Activated naive CD4-positive, alpha-beta T cell treated with anti-CD3 and anti-CD28 coated beads for 36 hours (primary cell): ENCODE measurements at regions not wholly inside any gene's neighbourhood (a gene's known extent, or its start where the extent isn't known, plus 50 kb on each side); places are given as distances from the start of the nearest gene placed in this dataset.

Experiments used
- CTCF ChIA-PET: fragments of 350-600 bp; sonication (Branson Sonifier 250); formaldehyde crosslinking; loops from one replicate; lab custom pipeline; 2021; ENCODE audit warnings: antibody characterized with exemption; lab: Charles Lee
- DNase-seq: peaks from one replicate; pipeline ENCODE4 v3.0.0-alpha.2; 2020
- H3K27ac Mint-ChIP-seq: one replicate; pipeline ENCODE4 v1.8.0; 2021; ENCODE audit warnings: mild to moderate bottlenecking, mixed read lengths
- H3K27me3 Mint-ChIP-seq: one replicate; pipeline ENCODE4 v1.8.0; 2021; ENCODE audit warnings: low read depth, mixed read lengths
- H3K36me3 Mint-ChIP-seq: one replicate; pipeline ENCODE4 v1.8.0; 2021; ENCODE audit warnings: low read depth, mixed read lengths
- H3K4me1 Mint-ChIP-seq: one replicate; pipeline ENCODE4 v1.8.0; 2021; ENCODE audit warnings: low read depth, mixed read lengths
- H3K4me3 Mint-ChIP-seq: one replicate; pipeline ENCODE4 v1.8.0; 2021; ENCODE audit warnings: mild to moderate bottlenecking, moderate library complexity, mixed read lengths
- H3K9me3 Mint-ChIP-seq: one replicate; pipeline ENCODE4 v1.8.0; 2021; ENCODE audit warnings: mixed read lengths
- intact Hi-C: fragments of 100-400 bp; cut with micrococcal nuclease; formaldehyde crosslinking; loops from one replicate; pipeline ENCODE4 v1.15.1; 2023

- DNase-seq, result no peak
- Mint-ChIP-seq H3K27me3 (no peaks in the 10 kb centered on the region), H3K27ac (no peak overlapping the region), H3K9me3 (no peaks in the 10 kb centered on the region), H3K36me3 (no peaks in the 10 kb centered on the region), H3K4me1 (no peaks in the 10 kb centered on the region), H3K4me3 (no peak overlapping the region)
- intact Hi-C loops, result no loop called here
- CTCF ChIA-PET, result no interaction called here
These were observed 71.5 kb upstream of the CTDP1 start for GRCh38 chr18:79608069-79608468.

- CTCF ChIA-PET, result no interaction called here
- intact Hi-C loops, result no loop called here
- DNase-seq, result no peak
- no peaks in the 10 kb centered on the region for H3K27me3 Mint-ChIP-seq
- H3K4me3 Mint-ChIP-seq, result no peak overlapping the region
- no peaks in the 10 kb centered on the region for H3K4me1 Mint-ChIP-seq
- H3K9me3 Mint-ChIP-seq, result no peaks in the 10 kb centered on the region
- H3K27ac Mint-ChIP-seq, result no peak overlapping the region
- no peaks in the 10 kb centered on the region for H3K36me3 Mint-ChIP-seq
These were observed 71.1 kb upstream of the CTDP1 start for GRCh38 chr18:79608535-79608934.

- Mint-ChIP-seq H3K27me3 (peaks cover 3% of the 10 kb centered on the region), H3K36me3 (no peaks in the 10 kb centered on the region), H3K27ac (no peak overlapping the region), H3K4me1 (no peaks in the 10 kb centered on the region), H3K4me3 (no peak overlapping the region), H3K9me3 (no peaks in the 10 kb centered on the region)
- intact Hi-C loops, result no loop called here
- DNase-seq, result no peak
- CTCF ChIA-PET, result no interaction called here
These were observed 70.6 kb upstream of the CTDP1 start for GRCh38 chr18:79608999-79609461.

GRCh38 chr18:79609841-79610281 is 69.7 kb upstream of the CTDP1 start:
- CTCF ChIA-PET, result no interaction called here
- DNase-seq, result no peak
- H3K27ac Mint-ChIP-seq, result no peak overlapping the region
- peaks cover 3% of the 10 kb centered on the region for H3K27me3 Mint-ChIP-seq
- H3K4me3 Mint-ChIP-seq, result no peak overlapping the region
- no peaks in the 10 kb centered on the region for H3K36me3 Mint-ChIP-seq
- H3K4me1 Mint-ChIP-seq, result no peaks in the 10 kb centered on the region
- intact Hi-C loops, result no loop called here
- no peaks in the 10 kb centered on the region for H3K9me3 Mint-ChIP-seq

GRCh38 chr18:79610461-79611039 is 69.1 kb upstream of the CTDP1 start:
- H3K27me3 Mint-ChIP-seq, result peaks cover 4% of the 10 kb centered on the region
- CTCF ChIA-PET, result no interaction called here
- H3K27ac Mint-ChIP-seq, result no peak overlapping the region
- no peak overlapping the region for H3K4me3 Mint-ChIP-seq
- no peaks in the 10 kb centered on the region for H3K36me3 Mint-ChIP-seq
- intact Hi-C loops, result no loop called here
- no peaks in the 10 kb centered on the region for H3K4me1 Mint-ChIP-seq
- H3K9me3 Mint-ChIP-seq, result no peaks in the 10 kb centered on the region
- no peak for DNase-seq

- DNase-seq, result no peak
- Mint-ChIP-seq H3K9me3 (no peaks in the 10 kb centered on the region), H3K4me3 (no peak overlapping the region), H3K27ac (no peak overlapping the region), H3K27me3 (peaks cover 4% of the 10 kb centered on the region), H3K4me1 (no peaks in the 10 kb centered on the region), H3K36me3 (no peaks in the 10 kb centered on the region)
- CTCF ChIA-PET, result no interaction called here
- intact Hi-C loops, result no loop called here
These were observed 68.4 kb upstream of the CTDP1 start for GRCh38 chr18:79611040-79611681.

GRCh38 chr18:79612291-79613108 is 67.1 kb upstream of the CTDP1 start:
- H3K27ac Mint-ChIP-seq, result no peak overlapping the region
- H3K36me3 Mint-ChIP-seq, result no peaks in the 10 kb centered on the region
- H3K4me3 Mint-ChIP-seq, result no peak overlapping the region
- no peaks in the 10 kb centered on the region for H3K9me3 Mint-ChIP-seq
- peaks cover 4% of the 10 kb centered on the region for H3K27me3 Mint-ChIP-seq
- CTCF ChIA-PET, result interaction anchor here (0.6 kb wide), 1 partner anchor 133 kb away, joined by 3 read pairs; no protein-coding TSS in a partner anchor
- no peaks in the 10 kb centered on the region for H3K4me1 Mint-ChIP-seq
- intact Hi-C loops, result no loop called here
- DNase-seq, result no peak

- H3K9me3 Mint-ChIP-seq, result no peaks in the 10 kb centered on the region
- CTCF ChIA-PET, result no interaction called here
- no peak overlapping the region for H3K27ac Mint-ChIP-seq
- H3K4me3 Mint-ChIP-seq, result no peak overlapping the region
- no peaks in the 10 kb centered on the region for H3K36me3 Mint-ChIP-seq
- DNase-seq, result no peak
- H3K27me3 Mint-ChIP-seq, result peaks cover 4% of the 10 kb centered on the region
- no peaks in the 10 kb centered on the region for H3K4me1 Mint-ChIP-seq
- intact Hi-C loops, result no loop called here
These were observed 66.2 kb upstream of the CTDP1 start for GRCh38 chr18:79613186-79613931.

GRCh38 chr18:79614211-79614955 is 65.2 kb upstream of the CTDP1 start:
- intact Hi-C loops, result no loop called here
- H3K9me3 Mint-ChIP-seq, result no peaks in the 10 kb centered on the region
- no peaks in the 10 kb centered on the region for H3K36me3 Mint-ChIP-seq
- H3K27ac Mint-ChIP-seq, result no peak overlapping the region
- H3K4me3 Mint-ChIP-seq, result no peak overlapping the region
- H3K4me1 Mint-ChIP-seq, result no peaks in the 10 kb centered on the region
- CTCF ChIA-PET, result no interaction called here
- peaks cover 4% of the 10 kb centered on the region for H3K27me3 Mint-ChIP-seq
- no peak for DNase-seq

- DNase-seq, result no peak
- Mint-ChIP-seq H3K9me3 (no peaks in the 10 kb centered on the region), H3K4me1 (no peaks in the 10 kb centered on the region), H3K36me3 (no peaks in the 10 kb centered on the region), H3K4me3 (no peak overlapping the region), H3K27ac (no peak overlapping the region), H3K27me3 (peaks cover 4% of the 10 kb centered on the region)
- CTCF ChIA-PET, result no interaction called here
- intact Hi-C loops, result no loop called here
These were observed 64.5 kb upstream of the CTDP1 start for GRCh38 chr18:79615091-79615490.

- H3K9me3 Mint-ChIP-seq, result no peaks in the 10 kb centered on the region
- intact Hi-C loops, result no loop called here
- CTCF ChIA-PET, result no interaction called here
- H3K36me3 Mint-ChIP-seq, result no peaks in the 10 kb centered on the region
- H3K27me3 Mint-ChIP-seq, result peaks cover 4% of the 10 kb centered on the region
- DNase-seq, result no peak
- no peaks in the 10 kb centered on the region for H3K4me1 Mint-ChIP-seq
- no peak overlapping the region for H3K27ac Mint-ChIP-seq
- no peak overlapping the region for H3K4me3 Mint-ChIP-seq
These were observed 64.0 kb upstream of the CTDP1 start for GRCh38 chr18:79615586-79615985.
